IMR-90 (cell line): ENCODE measurements at regions not wholly inside any gene's neighbourhood (a gene's known extent, or its start where the extent isn't known, plus 50 kb on each side); places are given as distances from the start of the nearest gene placed in this dataset.

Experiments used
- ATAC-seq: fragments of 200-7000 bp; cut with Tn5 transposase; 2 replicates; pipeline ENCODE4 v1.9.1; 2020; ENCODE audit warnings: low read depth, mild to moderate bottlenecking, moderate library complexity
- BruUV-seq: library from RNA; stranded (reverse); fragments of 400-500 nt; replicated peaks from 2 replicates; lab custom pipeline; 2021; lab: Mats Ljungman, UMichigan
- CTCF ChIA-PET: fragments of 300-600 bp; formaldehyde crosslinking; extraction: SDS; loops from one replicate; lab custom pipeline; 2021; ENCODE audit warnings: antibody characterized with exemption; lab: Yijun Ruan, JAX
- POLR2A ChIA-PET: fragments of 300-600 bp; sonication (Branson Sonifier 250); formaldehyde crosslinking; loops from one replicate; lab custom pipeline; 2022; ENCODE audit warnings: antibody characterized with exemption; ENCODE audit not compliant: unreplicated experiment; lab: Charles Lee
- DNase-seq: peaks from one replicate; pipeline ENCODE4 v3.0.0; 2013
- H2AFZ ChIP-seq: replicated peaks from 2 replicates; pipeline ENCODE3; 2013; ENCODE audit warnings: low read length, mild to moderate bottlenecking; ENCODE audit not compliant: poor library complexity
- H2AK5ac ChIP-seq: 2 replicates; pipeline ENCODE4 v1.6.1; 2013; ENCODE audit warnings: low read depth, low read length, inconsistent platforms
- H2AK9ac ChIP-seq: replicated peaks from 2 replicates; pipeline ENCODE3; 2013; ENCODE audit warnings: mild to moderate bottlenecking, low read depth, low read length, moderate library complexity; ENCODE audit not compliant: poor library complexity
- H2BK120ac ChIP-seq: 2 replicates; pipeline ENCODE4 v1.6.1; 2013; ENCODE audit warnings: low read depth, low read length, inconsistent platforms
- H2BK15ac ChIP-seq: 3 replicates; pipeline ENCODE4 v1.6.1; 2013; ENCODE audit warnings: low read depth, low read length, inconsistent platforms
- H2BK20ac ChIP-seq: 2 replicates; pipeline ENCODE4 v1.6.1; 2013; ENCODE audit warnings: low read depth, mild to moderate bottlenecking, inconsistent platforms, low read length, moderate library complexity
- H2BK5ac ChIP-seq: 2 replicates; pipeline ENCODE4 v1.6.1; 2013; ENCODE audit warnings: mild to moderate bottlenecking, low read depth, low read length, inconsistent platforms; ENCODE audit not compliant: poor library complexity, severe bottlenecking
- H3K14ac ChIP-seq: replicated peaks from 2 replicates; pipeline ENCODE4 v1.6.1; 2013; ENCODE audit warnings: low read depth, low read length, inconsistent platforms
- H3K18ac ChIP-seq: 2 replicates; pipeline ENCODE4 v1.6.1; 2013; ENCODE audit warnings: low read depth, low read length, control low read depth
- H3K23ac ChIP-seq: 2 replicates; pipeline ENCODE4 v1.6.1; 2013; ENCODE audit warnings: low read depth, low read length, inconsistent platforms
- H3K27ac ChIP-seq: 2 replicates; pipeline ENCODE4 v1.5.1; 2013; ENCODE audit warnings: mild to moderate bottlenecking, control low read depth, low read length; ENCODE audit not compliant: insufficient read depth
- H3K27me3 ChIP-seq: 2 replicates; pipeline ENCODE4 v1.6.1; 2013; ENCODE audit warnings: low read length; ENCODE audit not compliant: control insufficient read depth, insufficient read depth
- H3K36me3 ChIP-seq: 2 replicates; pipeline ENCODE4 v1.6.1; 2013; ENCODE audit warnings: low read length, mixed read lengths; ENCODE audit not compliant: control insufficient read depth, insufficient read depth
- H3K4ac ChIP-seq: 2 replicates; pipeline ENCODE4 v1.6.1; 2013; ENCODE audit warnings: low read depth, low read length, inconsistent platforms
- H3K4me1 ChIP-seq: 2 replicates; pipeline ENCODE4 v1.6.1; 2013; ENCODE audit warnings: low read length, mixed read lengths; ENCODE audit not compliant: control insufficient read depth, insufficient read depth
- H3K4me2 ChIP-seq: 2 replicates; pipeline ENCODE4 v1.6.1; 2013; ENCODE audit warnings: low read depth, mild to moderate bottlenecking, control low read depth, low read length, moderate library complexity
- H3K4me3 ChIP-seq: 2 replicates; pipeline ENCODE4 v1.5.1; 2013; ENCODE audit warnings: low read depth, mild to moderate bottlenecking, control low read depth, low read length, moderate library complexity; ENCODE audit not compliant: insufficient read depth
- H3K56ac ChIP-seq: 2 replicates; pipeline ENCODE4 v1.6.1; 2013; ENCODE audit warnings: low read length, inconsistent platforms; ENCODE audit not compliant: insufficient read depth; ENCODE audit errors: extremely low read depth
- H3K79me1 ChIP-seq, 2 experiments: 2 replicates each; pipeline ENCODE4 v1.6.1; 2013; ENCODE audit warnings: low read length in 2 of 2, inconsistent platforms in 1 of 2, low read depth in 1 of 2
- H3K9ac ChIP-seq: 2 replicates; pipeline ENCODE4 v1.6.1; 2013; ENCODE audit warnings: low read depth, low read length, control low read depth
- H3K9me1 ChIP-seq: 2 replicates; pipeline ENCODE4 v1.6.1; 2013; ENCODE audit warnings: low read length, inconsistent platforms; ENCODE audit not compliant: insufficient read depth
- H3K9me3 ChIP-seq: 2 replicates; pipeline ENCODE4 v1.6.1; 2013; ENCODE audit warnings: low read length; ENCODE audit not compliant: control insufficient read depth, insufficient read depth
- H4K20me1 ChIP-seq: 2 replicates; pipeline ENCODE4 v1.6.1; 2013; ENCODE audit warnings: low read length, inconsistent platforms; ENCODE audit not compliant: insufficient read depth
- H4K5ac ChIP-seq: 2 replicates; pipeline ENCODE4 v1.6.1; 2013; ENCODE audit warnings: mild to moderate bottlenecking, low read depth, low read length, control low read depth
- H4K8ac ChIP-seq, 2 experiments: 2 replicates each; pipeline ENCODE4 v1.6.1; 2013; ENCODE audit warnings: low read depth in 2 of 2, low read length in 2 of 2, control low read depth in 1 of 2, inconsistent platforms in 1 of 2
- H4K91ac ChIP-seq: 2 replicates; pipeline ENCODE4 v1.6.1; 2013; ENCODE audit warnings: low read depth, low read length, inconsistent platforms; ENCODE audit not compliant: insufficient read depth
- BHLHE40 ChIP-seq: fragments of 150-350 bp; IDR thresholded peaks from 2 replicates; pipeline ENCODE4 v1.6.1; 2016; ENCODE audit warnings: mild to moderate bottlenecking, low read depth, low read length
- CEBPB ChIP-seq: IDR thresholded peaks from 2 replicates; pipeline ENCODE4 v1.6.1; 2012; ENCODE audit warnings: low read depth, low read length, improper control_type of control experiment
- CHD1 ChIP-seq: IDR thresholded peaks from 2 replicates; pipeline ENCODE4 v1.6.1; 2012; ENCODE audit warnings: low read depth, low read length, improper control_type of control experiment
- CTCF ChIP-seq: conservative IDR thresholded peaks from 2 replicates; pipeline ENCODE4 v1.5.1; 2012; ENCODE audit warnings: mild to moderate bottlenecking, low read depth, low read length, improper control_type of control experiment
- ELK1 ChIP-seq: fragments of 150-350 bp; IDR thresholded peaks from 2 replicates; pipeline ENCODE4 v1.6.1; 2016; ENCODE audit warnings: low read depth, mild to moderate bottlenecking, low read length, moderate library complexity, borderline replicate concordance
- FOS ChIP-seq: fragments of 150-350 bp; IDR thresholded peaks from 2 replicates; pipeline ENCODE4 v1.6.1; 2016; ENCODE audit warnings: low read depth, low read length
- MAFK ChIP-seq: IDR thresholded peaks from 2 replicates; pipeline ENCODE4 v1.6.1; 2012; ENCODE audit warnings: low read depth, low read length, improper control_type of control experiment
- MAZ ChIP-seq: IDR thresholded peaks from 2 replicates; pipeline ENCODE4 v1.6.1; 2012; ENCODE audit warnings: low read depth, mild to moderate bottlenecking, low read length, improper control_type of control experiment, moderate library complexity, borderline replicate concordance
- MXI1 ChIP-seq: IDR thresholded peaks from 2 replicates; pipeline ENCODE4 v1.6.1; 2012; ENCODE audit warnings: low read depth, mild to moderate bottlenecking, low read length, moderate library complexity, borderline replicate concordance
- NFE2L2 ChIP-seq: fragments of 150-350 bp; IDR thresholded peaks from 2 replicates; pipeline ENCODE4 v1.6.1; 2016; ENCODE audit warnings: low read depth, mild to moderate bottlenecking, low read length
- POLR2A ChIP-seq: IDR thresholded peaks from 2 replicates; pipeline ENCODE4 v1.6.1; 2012; ENCODE audit warnings: mild to moderate bottlenecking, low read depth, low read length
- RAD21 ChIP-seq: IDR thresholded peaks from 2 replicates; pipeline ENCODE4 v1.6.1; 2012; ENCODE audit warnings: low read length, improper control_type of control experiment
- RCOR1 ChIP-seq: IDR thresholded peaks from 2 replicates; pipeline ENCODE4 v1.6.1; 2012; ENCODE audit warnings: mild to moderate bottlenecking, low read length, improper control_type of control experiment; ENCODE audit not compliant: insufficient replicate concordance
- RFX5 ChIP-seq: IDR thresholded peaks from 2 replicates; pipeline ENCODE4 v1.8.0; 2012; ENCODE audit warnings: low read depth, mild to moderate bottlenecking, low read length, moderate library complexity
- SMC3 ChIP-seq: fragments of 150-350 bp; IDR thresholded peaks from 2 replicates; pipeline ENCODE4 v1.6.1; 2016; ENCODE audit warnings: low read depth, mild to moderate bottlenecking, antibody characterized with exemption, low read length, moderate library complexity
- USF2 ChIP-seq: fragments of 150-350 bp; IDR thresholded peaks from 2 replicates; pipeline ENCODE4 v1.6.1; 2017; ENCODE audit warnings: mild to moderate bottlenecking, antibody characterized with exemption, low read length, low read depth
- WGBS, 2 experiments: methylation state at CpG; one replicate each; pipeline versions ENCODE4 v1.1.5 to v1.1.7; 2013; ENCODE audit warnings: missing lambda C conversion rate in 2 of 2; ENCODE audit not compliant: insufficient read length in 1 of 2; ENCODE audit errors: extremely low coverage in 2 of 2; 5-methylcytosine and 5-hydroxymethylcytosine counted together
- dilution Hi-C: fragments of 300-500 bp; cut with HindIII; formaldehyde crosslinking; loops from one replicate; pipeline ENCODE4 v1.14.3; 2018; ENCODE audit warnings: low sequenced_read_pairs; ENCODE audit not compliant: unreplicated experiment
- in situ Hi-C: fragments of 300-500 bp; cut with MboI; formaldehyde crosslinking; loops from 3 replicates; pipeline ENCODE4 v1.14.3; 2019; ENCODE audit warnings: low sequenced_read_pairs, inconsistent platforms, mixed read lengths
- intact Hi-C: fragments of 100-400 bp; cut with micrococcal nuclease; formaldehyde crosslinking; loops from 2 replicates; pipeline ENCODE4 v1.10.0; 2022

DNA sequence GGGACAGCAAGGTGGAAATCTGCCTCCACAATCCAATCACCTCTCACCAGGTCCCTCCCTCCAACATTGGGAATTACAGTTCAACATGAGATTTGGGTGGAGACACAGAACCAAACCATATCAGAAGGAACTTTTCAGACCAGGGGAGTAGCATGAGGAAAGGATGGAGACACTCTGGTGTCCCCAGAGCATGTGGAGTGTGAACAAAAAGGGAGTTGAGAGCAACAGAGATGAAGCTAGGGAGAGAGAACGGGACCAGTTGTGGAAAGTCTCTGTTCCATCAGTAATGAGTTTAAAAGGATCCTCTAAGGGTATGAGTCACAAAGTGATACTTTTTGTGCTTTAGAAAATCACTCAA is 382.0 kb downstream of the SFMBT2 start:
- in situ Hi-C loops = no loop called here
- Histone ChIP-seq H3K79me1 (no peaks in the 10 kb centered on the region), H3K23ac (no peak overlapping the region), H4K8ac (no peak overlapping the region), H2BK120ac (no peak overlapping the region), H3K27ac (no peak overlapping the region), H4K20me1 (no peaks in the 10 kb centered on the region), H4K5ac (no peak overlapping the region), H3K56ac (no peak overlapping the region), H2BK15ac (no peak overlapping the region), H3K14ac (no peak overlapping the region), H2BK5ac (no peak overlapping the region), H3K4me3 (no peak overlapping the region), H3K27me3 (no peaks in the 10 kb centered on the region), H3K18ac (no peak overlapping the region), H3K36me3 (no peaks in the 10 kb centered on the region), H3K4ac (no peak overlapping the region), H3K9me1 (no peaks in the 10 kb centered on the region; the same call in 1 of the 2 replicates), H2AK9ac (no peak overlapping the region), H3K9me3 (no peaks in the 10 kb centered on the region), H3K9ac (no peak overlapping the region), H3K4me1 (no peaks in the 10 kb centered on the region), H2AFZ (no peak overlapping the region), H4K91ac (no peak overlapping the region), H2AK5ac (no peak overlapping the region), H3K4me2 (no peak overlapping the region), H2BK20ac (no peak overlapping the region)
- intact Hi-C loops = no loop called here
- 83% methylated on average over 1 of the region's 1 CpG; no CpG with 5 or more reads in 1 of the 2 experiments for WGBS, 2 experiments
- no peak for TF ChIP-seq BHLHE40
- TF ChIP-seq RFX5 = no peak
- TF ChIP-seq RCOR1 = no peak
- no peak for TF ChIP-seq CEBPB
- no peak for TF ChIP-seq SMC3
- no peak for TF ChIP-seq CTCF
- TF ChIP-seq FOS = no peak
- no peak for TF ChIP-seq CHD1
- no peak for TF ChIP-seq MXI1
- TF ChIP-seq USF2 = no peak
- TF ChIP-seq NFE2L2 = no peak
- TF ChIP-seq MAFK = no peak
- TF ChIP-seq ELK1 = no peak
- TF ChIP-seq RAD21 = no peak
- no peak for TF ChIP-seq MAZ
- no peak for TF ChIP-seq POLR2A
- no TSS peak for BruUV-seq
- ChIA-PET POLR2A (no interaction called here), CTCF (no interaction called here)
- dilution Hi-C loops = no loop called here
- ATAC-seq (no peak), DNase-seq (no peak)
